ENCODE measurements at regions not wholly inside any gene's neighbourhood (a gene's known extent, or its start where the extent isn't known, plus 50 kb on each side); places are given as distances from the start of the nearest gene placed in this dataset.

DNA sequence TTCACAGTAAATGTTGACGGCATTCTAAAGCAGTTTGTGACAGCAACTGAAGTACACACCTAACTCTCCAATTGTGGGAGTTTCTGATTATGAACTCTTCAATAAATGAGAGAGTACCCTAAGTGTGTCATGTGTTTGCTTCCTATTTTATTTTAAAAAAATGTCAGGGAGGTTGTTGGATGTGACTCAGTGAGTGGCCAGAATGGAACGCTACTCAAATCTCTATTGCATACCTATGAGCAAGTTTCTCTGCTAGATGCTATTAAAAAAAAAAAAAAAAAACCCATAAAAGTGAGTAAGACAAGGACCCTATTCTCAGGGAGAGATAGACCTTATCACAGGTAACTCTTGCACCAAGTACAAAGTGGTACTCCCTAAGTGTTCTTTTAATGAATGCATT, 256.6 kb downstream of the BTG1 start:
- H3K36me3 ChIP-seq (ENCODE audit: low read depth), result no peaks in the 10 kb centered on the region
- no peaks in the 10 kb centered on the region for H3K9me2 ChIP-seq (ENCODE audit: insufficient read depth)
- H2AFZ ChIP-seq, result no peak overlapping the region
- intact Hi-C loops (cut with micrococcal nuclease; ENCODE audit: unreplicated experiment), result loop anchor here (5.0 kb wide), 1 partner anchor 33 kb away; no protein-coding TSS in a partner anchor
- H3K79me2 ChIP-seq (ENCODE audit: low read depth), result no peaks in the 10 kb centered on the region
- H3K9me3 ChIP-seq (ENCODE audit: insufficient read depth, low read depth), result no peaks in the 10 kb centered on the region
- H3F3A ChIP-seq (ENCODE audit: insufficient read depth, low read depth), result peaks cover 11% of the 10 kb centered on the region; the same call in 1 of the 2 replicates
- no peak overlapping the region for H3K27ac ChIP-seq
- DNase-seq, result no peak
- no peak overlapping the region for H3K4me3 ChIP-seq
- H3K4me2 ChIP-seq, result no peak overlapping the region
- H4K20me1 ChIP-seq (ENCODE audit: insufficient read depth), result no peaks in the 10 kb centered on the region
- CTCF ChIA-PET, result no interaction called here
- no peak for TF ChIP-seq EZH2 (IDR thresholded peaks at IDR 0.05; ENCODE audit: low read depth)
- TF ChIP-seq, protein P1, sequence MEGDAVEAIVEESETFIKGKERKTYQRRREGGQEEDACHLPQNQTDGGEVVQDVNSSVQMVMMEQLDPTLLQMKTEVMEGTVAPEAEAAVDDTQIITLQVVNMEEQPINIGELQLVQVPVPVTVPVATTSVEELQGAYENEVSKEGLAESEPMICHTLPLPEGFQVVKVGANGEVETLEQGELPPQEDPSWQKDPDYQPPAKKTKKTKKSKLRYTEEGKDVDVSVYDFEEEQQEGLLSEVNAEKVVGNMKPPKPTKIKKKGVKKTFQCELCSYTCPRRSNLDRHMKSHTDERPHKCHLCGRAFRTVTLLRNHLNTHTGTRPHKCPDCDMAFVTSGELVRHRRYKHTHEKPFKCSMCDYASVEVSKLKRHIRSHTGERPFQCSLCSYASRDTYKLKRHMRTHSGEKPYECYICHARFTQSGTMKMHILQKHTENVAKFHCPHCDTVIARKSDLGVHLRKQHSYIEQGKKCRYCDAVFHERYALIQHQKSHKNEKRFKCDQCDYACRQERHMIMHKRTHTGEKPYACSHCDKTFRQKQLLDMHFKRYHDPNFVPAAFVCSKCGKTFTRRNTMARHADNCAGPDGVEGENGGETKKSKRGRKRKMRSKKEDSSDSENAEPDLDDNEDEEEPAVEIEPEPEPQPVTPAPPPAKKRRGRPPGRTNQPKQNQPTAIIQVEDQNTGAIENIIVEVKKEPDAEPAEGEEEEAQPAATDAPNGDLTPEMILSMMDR (conservative IDR thresholded peaks at IDR 0.05), result no peak
- peaks cover 49% of the 10 kb centered on the region for H3K4me1 ChIP-seq (replicated peaks; ENCODE audit: insufficient read depth)
- POLR2A ChIA-PET (ENCODE audit: unreplicated experiment), result no interaction called here
- H3K27me3 ChIP-seq (ENCODE audit: insufficient read depth, low read depth), result no peaks in the 10 kb centered on the region
- BruUV-seq (replicated peaks), result no TSS peak

DNA sequence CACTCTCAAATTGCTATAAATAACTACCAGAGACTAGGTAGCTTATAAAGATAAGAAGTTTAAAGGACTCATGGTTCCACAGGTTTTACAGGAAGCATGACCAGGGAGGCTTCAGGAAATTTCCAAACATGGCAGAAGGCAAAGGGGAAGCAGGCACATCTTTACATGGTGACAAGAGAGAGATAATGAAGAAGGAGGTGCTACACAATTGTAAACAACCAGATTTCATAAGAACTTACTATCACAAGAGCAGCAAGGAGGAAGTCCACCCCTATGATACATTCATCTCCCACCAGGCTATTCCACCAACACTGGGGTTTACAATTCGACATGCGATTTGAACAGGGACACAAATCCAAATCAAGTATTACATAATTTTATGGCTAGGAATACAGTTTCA, 257.7 kb downstream of the BTG1 start:
- Histone ChIP-seq H3K9me3 (ENCODE audit: insufficient read depth, low read depth) (no peaks in the 10 kb centered on the region), H3F3A (ENCODE audit: insufficient read depth, low read depth) (peaks cover 11% of the 10 kb centered on the region; the same call in 1 of the 2 replicates), H3K4me2 (no peak overlapping the region), H3K4me1 (replicated peaks; ENCODE audit: insufficient read depth) (peaks cover 41% of the 10 kb centered on the region), H2AFZ (no peak overlapping the region), H3K27me3 (ENCODE audit: insufficient read depth, low read depth) (no peaks in the 10 kb centered on the region), H3K9me2 (ENCODE audit: insufficient read depth) (no peaks in the 10 kb centered on the region), H3K79me2 (ENCODE audit: low read depth) (no peaks in the 10 kb centered on the region), H3K36me3 (ENCODE audit: low read depth) (no peaks in the 10 kb centered on the region), H3K4me3 (no peak overlapping the region), H3K27ac (no peak overlapping the region), H4K20me1 (ENCODE audit: insufficient read depth) (no peaks in the 10 kb centered on the region)
- ChIA-PET CTCF (no interaction called here), POLR2A (ENCODE audit: unreplicated experiment) (no interaction called here)
- intact Hi-C loops (cut with micrococcal nuclease; ENCODE audit: unreplicated experiment), result loop anchor here (2.0 to 5.0 kb wide), 3 partner anchors 34 to 249 kb away; no protein-coding TSS in a partner anchor
- DNase-seq, result no peak
- TF ChIP-seq EZH2 (IDR thresholded peaks at IDR 0.05; ENCODE audit: low read depth), result no peak
- TF ChIP-seq, protein P1 (conservative IDR thresholded peaks at IDR 0.05), result no peak
- BruUV-seq (replicated peaks), result no TSS peak

GRCh38 chr12:91885851-91886731, 259.6 kb downstream of the BTG1 start:
- peak overlapping the region; percentile 54 for H3K4me2 ChIP-seq
- H3K9me3 ChIP-seq (ENCODE audit: insufficient read depth, low read depth), result no peaks in the 10 kb centered on the region
- no peaks in the 10 kb centered on the region for H3K27me3 ChIP-seq (ENCODE audit: insufficient read depth, low read depth)
- peaks cover 11% of the 10 kb centered on the region; the same call in 1 of the 2 replicates for H3F3A ChIP-seq (ENCODE audit: insufficient read depth, low read depth)
- ChIA-PET POLR2A (ENCODE audit: unreplicated experiment) (interaction anchor here (1.0 kb wide), 1 partner anchor 260 kb away, joined by 5 read pairs; the partner anchor contains the start of gene BTG1), CTCF (interaction anchor here (0.6 to 0.7 kb wide), 3 partner anchors 226 to 457 kb away, joined by 4 to 14 read pairs (median 9); no protein-coding TSS in a partner anchor)
- peaks cover 39% of the 10 kb centered on the region for H3K4me1 ChIP-seq (replicated peaks; ENCODE audit: insufficient read depth)
- peak overlapping the region; percentile 1; the same call in 1 of the 2 replicates for H3K4me3 ChIP-seq
- peak overlapping the region; percentile 3; the same call in 1 of the 2 replicates for H2AFZ ChIP-seq
- H3K79me2 ChIP-seq (ENCODE audit: low read depth), result no peaks in the 10 kb centered on the region
- no peaks in the 10 kb centered on the region for H4K20me1 ChIP-seq (ENCODE audit: insufficient read depth)
- DNase-seq, result peak; percentile 12 to 97
- no peaks in the 10 kb centered on the region for H3K36me3 ChIP-seq (ENCODE audit: low read depth)
- intact Hi-C loops (cut with micrococcal nuclease; ENCODE audit: unreplicated experiment), result loop anchor here (1.0 to 5.0 kb wide), 6 partner anchors 36 to 684 kb away; partner anchors contain the start of gene BTG1
- TF ChIP-seq EZH2 (IDR thresholded peaks at IDR 0.05; ENCODE audit: low read depth), result no peak
- TF ChIP-seq, protein P1 (conservative IDR thresholded peaks at IDR 0.05), result no peak
- H3K27ac ChIP-seq, result peak overlapping the region; percentile 76
- BruUV-seq (replicated peaks), result no TSS peak
- H3K9me2 ChIP-seq (ENCODE audit: insufficient read depth), result no peaks in the 10 kb centered on the region

Data from PC-9 (cell line).